ENCODE measurements at regions not wholly inside any gene's neighbourhood (a gene's known extent, or its start where the extent isn't known, plus 50 kb on each side); places are given as distances from the start of the nearest gene placed in this dataset.

DNA sequence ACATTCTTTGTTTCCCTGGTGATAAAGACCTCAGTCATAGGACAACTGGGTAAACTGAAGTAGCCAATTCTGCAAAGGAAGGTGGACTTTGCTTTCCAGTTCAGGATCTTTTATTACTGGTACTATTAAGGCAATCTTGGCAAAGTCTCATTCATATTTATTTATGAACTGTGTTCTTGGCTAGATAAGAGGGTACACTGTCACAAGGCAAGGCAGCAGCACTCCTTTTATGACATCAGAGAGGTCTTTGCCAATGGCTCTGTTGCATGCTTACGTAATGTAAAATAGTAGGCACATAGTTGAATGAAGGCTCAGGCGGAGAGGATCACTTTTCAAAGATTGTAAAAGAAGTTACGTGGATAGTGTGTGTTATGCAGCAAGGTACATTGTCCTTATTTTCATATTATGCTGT is 63.7 kb upstream of the PDK4 start (continued):
- TF ChIP-seq POGK (CRISPR knock-in tag; conservative IDR thresholded peaks at IDR 0.05): no peak

GRCh38 chr7:95658676-95659075 is 62.4 kb upstream of the PDK4 start:
- H3K27me3 ChIP-seq (ENCODE audit: control insufficient read depth in 1 of 2, insufficient read depth in 2 of 2, low read length in 2 of 2): no peaks in the 10 kb centered on the region
- DNase-seq (ENCODE audit: low spot score) (no peak), FAIRE-seq (no peak), ATAC-seq (no peak)
- H3K27ac ChIP-seq (ENCODE audit: extremely low read length, insufficient read depth, low read length): no peak overlapping the region
- no peak for TF ChIP-seq MBNL3 (CRISPR knock-in tag; conservative IDR thresholded peaks at IDR 0.05)
- no peak for TF ChIP-seq CSRNP2 (CRISPR knock-in tag; conservative IDR thresholded peaks at IDR 0.05; ENCODE audit: low read depth)
- TF ChIP-seq RFX5 (IDR thresholded peaks at IDR 0.05; ENCODE audit: low read depth, low read length): no peak
- no peak for TF ChIP-seq GMEB1 (CRISPR knock-in tag; IDR thresholded peaks at IDR 0.05; ENCODE audit: borderline replicate concordance)
- no peak for TF ChIP-seq NRL (CRISPR knock-in tag; IDR thresholded peaks at IDR 0.05; ENCODE audit: borderline replicate concordance)
- no peak for TF ChIP-seq ETV6 (CRISPR knock-in tag; conservative IDR thresholded peaks at IDR 0.05)
- TF ChIP-seq, protein P1, sequence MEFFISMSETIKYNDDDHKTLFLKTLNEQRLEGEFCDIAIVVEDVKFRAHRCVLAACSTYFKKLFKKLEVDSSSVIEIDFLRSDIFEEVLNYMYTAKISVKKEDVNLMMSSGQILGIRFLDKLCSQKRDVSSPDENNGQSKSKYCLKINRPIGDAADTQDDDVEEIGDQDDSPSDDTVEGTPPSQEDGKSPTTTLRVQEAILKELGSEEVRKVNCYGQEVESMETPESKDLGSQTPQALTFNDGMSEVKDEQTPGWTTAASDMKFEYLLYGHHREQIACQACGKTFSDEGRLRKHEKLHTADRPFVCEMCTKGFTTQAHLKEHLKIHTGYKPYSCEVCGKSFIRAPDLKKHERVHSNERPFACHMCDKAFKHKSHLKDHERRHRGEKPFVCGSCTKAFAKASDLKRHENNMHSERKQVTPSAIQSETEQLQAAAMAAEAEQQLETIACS (CRISPR knock-in tag; IDR thresholded peaks at IDR 0.05): no peak
- no peak for TF ChIP-seq ZNF704 (CRISPR knock-in tag; IDR thresholded peaks at IDR 0.05; ENCODE audit: borderline replicate concordance)
- no peak for TF ChIP-seq CHCHD3 (CRISPR knock-in tag; IDR thresholded peaks at IDR 0.05)
- TF ChIP-seq ARNT2 (CRISPR knock-in tag; IDR thresholded peaks at IDR 0.05; ENCODE audit: low read depth): no peak
- no peak for TF ChIP-seq ERF (CRISPR knock-in tag; IDR thresholded peaks at IDR 0.05)
- TF ChIP-seq ZNF256 (CRISPR knock-in tag; conservative IDR thresholded peaks at IDR 0.05): no peak
- no peak for TF ChIP-seq JUNB (CRISPR knock-in tag; IDR thresholded peaks at IDR 0.05; ENCODE audit: borderline replicate concordance)
- TF ChIP-seq ELF1 (CRISPR knock-in tag; IDR thresholded peaks at IDR 0.05): no peak
- in situ Hi-C loops (cut with HindIII; ENCODE audit: extremely low pct_ligation_motif_present, low pct_unique_long_range_greater_than_20kb) (no loop called here), intact Hi-C loops (cut with micrococcal nuclease; ENCODE audit: unreplicated experiment) (no loop called here)
- 27% methylated on average over 4 of the region's 7 CpGs for WGBS (ENCODE audit: low lambda C conversion rate)
- no peaks in the 10 kb centered on the region for H3K9me3 ChIP-seq (ENCODE audit: low read length)
- CTCF ChIA-PET (ENCODE audit: low intra/inter-chr PET ratio, low total read pairs): no interaction called here
- no peaks in the 10 kb centered on the region for H3K79me2 ChIP-seq (ENCODE audit: insufficient read depth, low read length)
- BruUV-seq (replicated peaks): no TSS peak
- POLR2A ChIA-PET: no interaction called here
- H3K4me3 ChIP-seq (replicated peaks in 1 of 3; ENCODE audit: insufficient read depth in 1 of 3, low read depth in 2 of 3, low read length in 3 of 3): no peak overlapping the region
- H4K20me1 ChIP-seq (ENCODE audit: insufficient read depth, low read length): no peaks in the 10 kb centered on the region
- H3K4me1 ChIP-seq (ENCODE audit: insufficient read depth, low read length): peaks cover 5% of the 10 kb centered on the region; the same call in 1 of the 2 replicates
- H3K4me2 ChIP-seq (ENCODE audit: low read depth, low read length): no peak overlapping the region
- no peaks in the 10 kb centered on the region for H3K36me3 ChIP-seq (replicated peaks in 1 of 2; ENCODE audit: control insufficient read depth in 1 of 2, insufficient read depth in 2 of 2, low read length in 2 of 2)
- H3K9ac ChIP-seq (ENCODE audit: insufficient read depth, low read depth, low read length): no peak overlapping the region
- H2AFZ ChIP-seq (ENCODE audit: low read length): no peak overlapping the region
